ENCODE measurements at regions not wholly inside any gene's neighbourhood (a gene's known extent, or its start where the extent isn't known, plus 50 kb on each side); places are given as distances from the start of the nearest gene placed in this dataset.
A peak's percentile ranks its signal among the peaks of the same experiment; 100 is the strongest.
"Not testable (repeated sequence)": the region's sequence is repeated elsewhere in the genome, so short reads cannot be mapped to it uniquely, and the experiment has no call there.

GRCh38 chr2:107469437-107469995, 357.2 kb upstream of the RGPD4 start:
- Histone ChIP-seq H3K9me3 (replicated peaks; ENCODE audit: low read length) (no peaks in the 10 kb centered on the region), H3K4me3 (ENCODE audit: low read length) (no peak overlapping the region), H3K27me3 (ENCODE audit: control insufficient read depth, insufficient read depth, low read length) (no peaks in the 10 kb centered on the region), H3K9ac (ENCODE audit: low read depth, low read length) (no peak overlapping the region), H3K4me2 (ENCODE audit: low read length) (no peak overlapping the region), H3K36me3 (ENCODE audit: insufficient read depth, low read length) (no peaks in the 10 kb centered on the region), H3K4me1 (ENCODE audit: control insufficient read depth, insufficient read depth, low read length) (no peaks in the 10 kb centered on the region)

- Histone ChIP-seq H3K4me2 (ENCODE audit: low read length) (no peak overlapping the region), H3K9ac (ENCODE audit: low read depth, low read length) (no peak overlapping the region), H3K36me3 (ENCODE audit: insufficient read depth, low read length) (no peaks in the 10 kb centered on the region), H3K9me3 (replicated peaks; ENCODE audit: low read length) (no peaks in the 10 kb centered on the region), H3K4me3 (ENCODE audit: low read length) (no peak overlapping the region), H3K27me3 (ENCODE audit: control insufficient read depth, insufficient read depth, low read length) (no peaks in the 10 kb centered on the region), H3K4me1 (ENCODE audit: control insufficient read depth, insufficient read depth, low read length) (no peaks in the 10 kb centered on the region)
Observed at GRCh38 chr2:107473150-107473549, 353.5 kb upstream of the RGPD4 start.

DNA sequence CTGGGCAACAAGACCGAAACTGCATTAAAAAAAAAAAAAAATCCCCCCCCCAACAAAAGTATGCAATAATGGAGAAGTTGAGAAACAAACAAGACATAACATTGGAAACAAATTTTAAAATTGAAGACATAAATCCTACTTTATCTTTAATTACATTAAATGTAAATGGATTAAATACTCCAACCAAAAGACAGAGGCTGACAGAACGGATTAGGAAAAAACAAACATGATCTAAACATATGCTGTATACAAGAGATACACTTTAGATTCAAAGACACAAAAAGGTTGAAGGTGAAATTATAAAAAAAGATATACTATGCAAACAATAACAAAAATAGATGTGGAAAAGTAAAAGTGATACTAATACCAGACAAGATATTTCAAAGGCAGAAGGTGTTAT, 350.8 kb upstream of the RGPD4 start:
- H3K9me3 ChIP-seq (replicated peaks; ENCODE audit: low read length) = no peaks in the 10 kb centered on the region
- H3K4me3 ChIP-seq (ENCODE audit: low read length) = no peak overlapping the region
- no peak overlapping the region for H3K9ac ChIP-seq (ENCODE audit: low read depth, low read length)
- no peaks in the 10 kb centered on the region for H3K4me1 ChIP-seq (ENCODE audit: control insufficient read depth, insufficient read depth, low read length)
- H3K36me3 ChIP-seq (ENCODE audit: insufficient read depth, low read length) = no peaks in the 10 kb centered on the region
- no peaks in the 10 kb centered on the region for H3K27me3 ChIP-seq (ENCODE audit: control insufficient read depth, insufficient read depth, low read length)
- H3K4me2 ChIP-seq (ENCODE audit: low read length) = no peak overlapping the region

GRCh38 chr2:107502539-107502938, 324.2 kb upstream of the RGPD4 start:
- no peak overlapping the region for H3K4me2 ChIP-seq (ENCODE audit: low read length)
- H3K9me3 ChIP-seq (replicated peaks; ENCODE audit: low read length) = no peaks in the 10 kb centered on the region

DNA sequence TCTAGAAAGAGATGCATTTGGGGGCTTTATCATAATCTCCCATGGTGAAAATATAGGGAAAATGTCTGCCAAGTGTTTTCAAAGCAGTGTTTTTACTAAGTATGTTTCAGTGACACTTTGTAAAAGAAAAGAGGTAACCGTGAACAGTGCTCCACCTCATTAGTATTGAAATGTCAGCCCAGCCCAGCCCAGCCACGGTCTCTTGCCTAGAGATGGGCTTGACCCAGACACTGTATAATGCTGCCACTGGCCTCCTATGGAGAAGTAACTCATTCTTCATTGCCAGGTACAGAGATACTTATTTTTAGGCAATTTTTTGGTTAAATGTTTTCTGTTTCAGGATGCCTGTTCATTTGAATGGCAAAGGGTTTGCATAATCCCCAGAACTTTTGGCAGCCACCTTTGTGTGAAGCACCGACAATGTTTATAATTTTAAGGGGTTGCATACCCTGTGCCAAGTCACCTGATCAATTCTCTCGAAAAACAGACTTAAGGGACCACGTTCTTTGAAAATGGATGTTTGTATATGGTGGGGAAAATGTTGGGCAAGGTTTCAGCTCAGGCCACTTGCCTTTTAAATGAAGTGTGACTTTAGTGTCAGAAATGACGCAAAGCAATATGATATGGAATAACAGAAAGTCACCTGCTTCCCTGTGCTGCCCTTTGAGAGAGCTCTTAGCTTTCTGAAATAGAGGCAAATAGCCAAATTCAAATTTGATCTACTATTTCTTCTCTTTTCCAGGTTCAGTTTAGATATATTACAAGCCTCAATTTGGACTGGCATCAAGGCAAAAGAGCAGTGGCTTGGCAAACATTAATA, 314.5 kb upstream of the RGPD4 start:
- no peaks in the 10 kb centered on the region for H3K9me3 ChIP-seq (replicated peaks; ENCODE audit: low read length)
- no peaks in the 10 kb centered on the region for H3K4me1 ChIP-seq (ENCODE audit: control insufficient read depth, insufficient read depth, low read length)
- no peaks in the 10 kb centered on the region for H3K36me3 ChIP-seq (ENCODE audit: insufficient read depth, low read length)
- no peak overlapping the region for H3K9ac ChIP-seq (ENCODE audit: low read depth, low read length)
- no peaks in the 10 kb centered on the region for H3K27me3 ChIP-seq (ENCODE audit: control insufficient read depth, insufficient read depth, low read length)
- no peak overlapping the region for H3K4me3 ChIP-seq (ENCODE audit: low read length)
- no peak overlapping the region for H3K4me2 ChIP-seq (ENCODE audit: low read length)

More at GRCh38 chr2:107502539-107502938, 324.2 kb upstream of the RGPD4 start:
- Histone ChIP-seq H3K4me3 (ENCODE audit: low read length) (no peak overlapping the region), H3K27me3 (ENCODE audit: control insufficient read depth, insufficient read depth, low read length) (no peaks in the 10 kb centered on the region), H3K9ac (ENCODE audit: low read depth, low read length) (no peak overlapping the region), H3K4me1 (ENCODE audit: control insufficient read depth, insufficient read depth, low read length) (no peaks in the 10 kb centered on the region), H3K36me3 (ENCODE audit: insufficient read depth, low read length) (no peaks in the 10 kb centered on the region)

DNA sequence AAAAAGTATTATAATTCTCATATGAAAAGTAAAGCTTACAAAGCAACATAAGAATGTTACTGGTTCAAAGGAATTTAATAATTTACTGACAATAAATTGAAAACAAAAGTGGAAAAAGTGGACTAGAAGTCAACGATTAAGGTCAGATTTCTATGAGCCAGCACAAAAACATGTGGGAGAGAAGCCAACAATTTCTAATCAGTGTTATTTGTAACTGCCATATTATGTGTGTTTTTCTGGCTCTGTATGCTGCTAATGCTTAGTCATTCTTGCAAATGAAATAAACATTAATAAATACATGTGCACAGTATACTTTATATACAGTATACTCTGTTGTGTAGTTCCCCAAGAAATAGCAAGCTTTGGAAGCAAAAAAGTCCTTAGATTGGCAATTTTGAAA, 301.3 kb upstream of the RGPD4 start:
- H3K27me3 ChIP-seq (ENCODE audit: control insufficient read depth, insufficient read depth, low read length) = no peaks in the 10 kb centered on the region
- no peaks in the 10 kb centered on the region for H3K36me3 ChIP-seq (ENCODE audit: insufficient read depth, low read length)
- H3K4me3 ChIP-seq (ENCODE audit: low read length) = no peak overlapping the region
- H3K9me3 ChIP-seq (replicated peaks; ENCODE audit: low read length) = no peaks in the 10 kb centered on the region
- no peak overlapping the region for H3K4me2 ChIP-seq (ENCODE audit: low read length)
- no peak overlapping the region for H3K9ac ChIP-seq (ENCODE audit: low read depth, low read length)
- no peaks in the 10 kb centered on the region for H3K4me1 ChIP-seq (ENCODE audit: control insufficient read depth, insufficient read depth, low read length)

- no peak overlapping the region for H3K4me2 ChIP-seq (ENCODE audit: low read length)
- H3K9ac ChIP-seq (ENCODE audit: low read depth, low read length) = no peak overlapping the region
- H3K9me3 ChIP-seq (replicated peaks; ENCODE audit: low read length) = no peaks in the 10 kb centered on the region
- H3K4me3 ChIP-seq (ENCODE audit: low read length) = no peak overlapping the region
- no peaks in the 10 kb centered on the region for H3K27me3 ChIP-seq (ENCODE audit: control insufficient read depth, insufficient read depth, low read length)
- H3K4me1 ChIP-seq (ENCODE audit: control insufficient read depth, insufficient read depth, low read length) = no peaks in the 10 kb centered on the region
- H3K36me3 ChIP-seq (ENCODE audit: insufficient read depth, low read length) = no peaks in the 10 kb centered on the region
Observed at GRCh38 chr2:107529146-107529545, 297.5 kb upstream of the RGPD4 start.

DNA sequence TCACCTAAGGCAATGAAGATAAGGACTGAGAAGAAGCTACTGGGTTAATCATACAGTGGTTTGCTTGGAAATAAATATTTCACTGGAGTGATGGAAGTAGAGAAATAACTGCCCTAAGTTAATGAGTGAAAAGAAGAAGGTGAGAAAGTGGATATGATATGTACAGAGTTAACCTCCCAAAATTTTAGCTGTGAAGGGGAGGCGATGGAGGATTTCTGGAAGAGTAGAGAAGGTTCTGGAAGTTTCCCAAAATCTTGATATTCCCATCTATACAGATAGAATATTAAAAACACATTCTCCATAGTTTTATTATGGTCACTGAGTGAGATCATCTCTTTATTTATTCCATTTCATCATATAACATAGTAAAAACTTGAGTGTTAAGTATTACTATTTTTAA, 296.6 kb upstream of the RGPD4 start:
- Histone ChIP-seq H3K27me3 (ENCODE audit: control insufficient read depth, insufficient read depth, low read length) (no peaks in the 10 kb centered on the region), H3K9me3 (replicated peaks; ENCODE audit: low read length) (no peaks in the 10 kb centered on the region), H3K4me3 (ENCODE audit: low read length) (no peak overlapping the region), H3K4me1 (ENCODE audit: control insufficient read depth, insufficient read depth, low read length) (no peaks in the 10 kb centered on the region), H3K36me3 (ENCODE audit: insufficient read depth, low read length) (no peaks in the 10 kb centered on the region), H3K9ac (ENCODE audit: low read depth, low read length) (no peak overlapping the region), H3K4me2 (ENCODE audit: low read length) (no peak overlapping the region)

DNA sequence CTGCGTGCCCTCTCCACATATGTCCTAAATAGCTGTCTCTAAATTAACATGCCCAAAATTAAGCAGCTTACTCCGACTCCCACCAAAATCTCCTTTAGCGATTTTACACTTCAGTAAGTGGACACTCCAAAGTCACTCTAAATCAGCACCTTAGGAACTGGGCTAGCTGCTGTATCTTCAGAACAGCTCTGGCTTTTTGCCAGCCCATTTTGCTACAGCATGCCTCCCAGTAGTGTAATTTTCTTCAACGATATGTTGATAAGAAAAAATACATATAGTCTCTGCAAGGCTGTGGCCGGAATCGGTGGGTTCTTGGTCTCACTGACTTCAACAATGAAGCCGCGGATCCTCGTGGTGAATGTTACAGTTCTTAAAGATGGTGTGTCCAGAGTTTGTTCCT, 291.8 kb upstream of the RGPD4 start:
- no peaks in the 10 kb centered on the region for H3K9me3 ChIP-seq (replicated peaks; ENCODE audit: low read length)
- H3K4me2 ChIP-seq (ENCODE audit: low read length) = no peak overlapping the region

DNA sequence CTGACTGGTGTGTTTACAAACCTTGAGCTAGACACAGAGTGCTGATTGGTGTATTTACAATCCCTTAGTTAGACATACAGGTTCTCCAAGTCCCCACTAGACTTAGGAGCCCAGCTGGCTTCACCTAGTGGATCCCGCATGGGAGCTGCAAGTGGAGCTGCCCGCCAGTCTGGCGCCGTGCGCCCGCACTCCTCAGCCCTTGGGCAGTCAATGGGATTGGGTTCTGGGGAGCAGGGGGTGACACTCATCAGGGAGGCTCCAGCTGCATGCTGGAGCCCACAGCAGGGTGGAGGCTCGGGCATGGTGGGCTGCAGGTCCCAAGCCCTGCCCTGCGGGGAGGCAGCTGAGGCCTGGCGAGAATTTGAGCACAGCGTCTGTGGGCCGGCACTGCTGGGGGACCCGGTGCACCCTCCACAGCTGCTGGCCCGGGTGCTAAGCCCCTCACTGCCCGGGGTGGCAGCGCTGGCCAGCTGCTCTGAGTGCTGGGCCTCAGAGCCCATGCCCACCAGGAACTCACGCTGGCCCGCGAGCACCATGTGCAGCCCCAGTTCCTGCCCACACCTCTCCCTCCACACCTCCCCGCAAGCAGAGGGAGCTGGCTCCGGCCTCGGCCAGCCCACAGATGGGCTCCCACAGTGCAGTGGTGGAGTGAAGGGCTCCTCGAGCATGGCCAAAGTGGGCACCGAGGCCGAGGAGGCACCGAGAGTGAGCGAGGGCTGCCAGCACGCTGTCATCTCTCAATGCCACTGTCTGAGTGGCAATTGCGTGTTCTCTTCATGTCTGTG, 290.6 kb upstream of the RGPD4 start:
- H3K9ac ChIP-seq (ENCODE audit: low read depth, low read length); H3K27me3 ChIP-seq (ENCODE audit: control insufficient read depth, insufficient read depth, low read length); H3K36me3 ChIP-seq (ENCODE audit: insufficient read depth, low read length); H3K9me3 ChIP-seq (replicated peaks; ENCODE audit: low read length); H3K4me1 ChIP-seq (ENCODE audit: control insufficient read depth, insufficient read depth, low read length); H3K4me3 ChIP-seq (ENCODE audit: low read length); H3K4me2 ChIP-seq (ENCODE audit: low read length): not testable (repeated sequence)

More for the DNA sequence above, 291.8 kb upstream of the RGPD4 start:
- Histone ChIP-seq H3K36me3 (ENCODE audit: insufficient read depth, low read length) (no peaks in the 10 kb centered on the region), H3K4me3 (ENCODE audit: low read length) (no peak overlapping the region), H3K9ac (ENCODE audit: low read depth, low read length) (no peak overlapping the region), H3K4me1 (ENCODE audit: control insufficient read depth, insufficient read depth, low read length) (no peaks in the 10 kb centered on the region), H3K27me3 (ENCODE audit: control insufficient read depth, insufficient read depth, low read length) (no peaks in the 10 kb centered on the region)

DNA sequence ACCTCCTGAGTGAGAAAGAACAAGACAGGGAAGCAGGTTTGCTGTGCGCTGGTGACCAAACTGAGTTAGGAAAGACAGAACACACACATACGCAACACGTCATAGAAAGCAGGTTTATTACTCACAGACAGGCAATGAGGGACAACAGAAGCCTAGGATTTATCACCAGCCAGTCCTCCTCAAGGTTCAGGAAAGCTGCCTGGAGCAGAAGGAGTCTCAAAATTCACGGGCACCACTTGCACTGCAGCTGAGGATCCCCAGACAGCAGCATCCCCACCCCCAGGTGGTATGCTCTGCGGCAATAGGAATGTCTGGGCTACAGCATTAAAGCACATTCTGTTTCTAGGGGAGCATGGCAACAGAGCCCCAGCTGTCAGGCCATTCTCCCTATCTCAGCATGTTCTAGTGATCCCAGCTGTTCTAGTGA, 284.4 kb upstream of the RGPD4 start:
- H3K4me3 ChIP-seq (ENCODE audit: low read length) = no peak overlapping the region
- H3K9me3 ChIP-seq (replicated peaks; ENCODE audit: low read length) = no peaks in the 10 kb centered on the region
- peak overlapping the region; percentile 22 for H3K4me2 ChIP-seq (ENCODE audit: low read length)
- H3K4me1 ChIP-seq (ENCODE audit: control insufficient read depth, insufficient read depth, low read length) = peaks cover 6% of the 10 kb centered on the region
- no peaks in the 10 kb centered on the region for H3K36me3 ChIP-seq (ENCODE audit: insufficient read depth, low read length)
- H3K27me3 ChIP-seq (ENCODE audit: control insufficient read depth, insufficient read depth, low read length) = no peaks in the 10 kb centered on the region
- H3K9ac ChIP-seq (ENCODE audit: low read depth, low read length) = no peak overlapping the region

Data from skeletal muscle satellite cell (primary cell).